ENCODE measurements at regions not wholly inside any gene's neighbourhood (a gene's known extent, or its start where the extent isn't known, plus 50 kb on each side); places are given as distances from the start of the nearest gene placed in this dataset.

- TF ChIP-seq CTCF (IDR thresholded peaks at IDR 0.05; ENCODE audit: low read depth, low read length) (no peak), POLR2A (IDR thresholded peaks at IDR 0.05; ENCODE audit: extremely low read depth, insufficient read length) (no peak), MYC (IDR thresholded peaks at IDR 0.05; ENCODE audit: low read depth, low read length) (no peak)
Observed at GRCh38 chr3:64377942-64378341, 152.7 kb upstream of the PRICKLE2 start.
